ENCODE measurements at regions not wholly inside any gene's neighbourhood (a gene's known extent, or its start where the extent isn't known, plus 50 kb on each side); places are given as distances from the start of the nearest gene placed in this dataset.

- no peak for TF ChIP-seq ATF6 (CRISPR knock-in tag; IDR thresholded peaks at IDR 0.05)
These were observed 294.1 kb downstream of the PMP22 start (continued) for GRCh38 chr17:14971054-14971453.

GRCh38 chr17:14959106-14959648 lies 305.9 kb downstream of the PMP22 start:
- H3K9me3 Mint-ChIP-seq, result peaks cover 14% of the 10 kb centered on the region; the same call in 1 of the 2 replicates
- H3K27ac Mint-ChIP-seq, result no peak overlapping the region
- ChIA-PET POLR2A (interaction anchor here (0.6 kb wide), 1 partner anchor 118 kb away, joined by 3 read pairs; no protein-coding TSS in a partner anchor), CTCF (no interaction called here)
- TF ChIP-seq ATF3 (CRISPR knock-in tag; conservative IDR thresholded peaks at IDR 0.05) (no peak), OVOL2 (CRISPR knock-in tag; IDR thresholded peaks at IDR 0.05; ENCODE audit: borderline replicate concordance) (no peak), SMAD3 (CRISPR knock-in tag; IDR thresholded peaks at IDR 0.05; ENCODE audit: borderline replicate concordance) (no peak), FOXJ3 (CRISPR knock-in tag; IDR thresholded peaks at IDR 0.05; ENCODE audit: borderline replicate concordance) (no peak), TCF7 (CRISPR knock-in tag; IDR thresholded peaks at IDR 0.05; ENCODE audit: low read depth) (no peak), ZNF425 (CRISPR knock-in tag; conservative IDR thresholded peaks at IDR 0.05) (no peak), NR2C2 (CRISPR knock-in tag; IDR thresholded peaks at IDR 0.05) (no peak), JAZF1 (CRISPR knock-in tag; IDR thresholded peaks at IDR 0.05) (no peak), ZNF532 (CRISPR knock-in tag; IDR thresholded peaks at IDR 0.05; ENCODE audit: borderline replicate concordance) (no peak), MXD4 (CRISPR knock-in tag; IDR thresholded peaks at IDR 0.05; ENCODE audit: borderline replicate concordance) (no peak), CREM (CRISPR knock-in tag; IDR thresholded peaks at IDR 0.05) (no peak), NFYB (CRISPR knock-in tag; conservative IDR thresholded peaks at IDR 0.05; ENCODE audit: low read depth) (no peak), CBFB (CRISPR knock-in tag; IDR thresholded peaks at IDR 0.05; ENCODE audit: low read depth) (no peak), IRF1 (CRISPR knock-in tag; IDR thresholded peaks at IDR 0.05) (no peak), ZNF317 (CRISPR knock-in tag; IDR thresholded peaks at IDR 0.05; ENCODE audit: borderline replicate concordance, low read depth) (no peak), ZNF396 (CRISPR knock-in tag; IDR thresholded peaks at IDR 0.05; ENCODE audit: borderline replicate concordance) (no peak)
- no peaks in the 10 kb centered on the region; the same call in 1 of the 2 replicates for H3K27me3 Mint-ChIP-seq (ENCODE audit: low read depth)
- no peak overlapping the region for H3K4me3 Mint-ChIP-seq
- no peaks in the 10 kb centered on the region for H3K36me3 Mint-ChIP-seq
- 0 out of 2 replicates have a peak, but pooled peaks cover 3% of the 10 kb centered on the region for H3K4me1 Mint-ChIP-seq
- ATAC-seq, result no peak
- no peak for DNase-seq (ENCODE audit: low spot score)

All from WTC11 (cell line).